H1 (cell line): ENCODE measurements at regions not wholly inside any gene's neighbourhood (a gene's known extent, or its start where the extent isn't known, plus 50 kb on each side); places are given as distances from the start of the nearest gene placed in this dataset.

Experiments used
- BRCA1 ChIP-seq: IDR thresholded peaks from 2 replicates; pipeline ENCODE4 v1.6.1; 2012; ENCODE audit warnings: low read depth, low read length, improper control_type of control experiment
- CEBPB ChIP-seq: IDR thresholded peaks from 2 replicates; pipeline ENCODE4 v1.6.1; 2012; ENCODE audit warnings: low read depth, low read length
- EP300 ChIP-seq, 2 experiments: IDR thresholded peaks; 1 replicate in 1 of 2; 2 replicates in 1 of 2; pipeline ENCODE4 v1.6.1; 2011 to 2012; ENCODE audit warnings: low read depth in 2 of 2, low read length in 2 of 2, mild to moderate bottlenecking in 2 of 2, borderline replicate concordance in 1 of 2, inconsistent platforms in 1 of 2, moderate library complexity in 1 of 2
- GTF2F1 ChIP-seq: IDR thresholded peaks from 2 replicates; pipeline ENCODE4 v1.6.1; 2012; ENCODE audit warnings: low read depth, low read length, improper control_type of control experiment, borderline replicate concordance
- JUND ChIP-seq: IDR thresholded peaks from 2 replicates; pipeline ENCODE4 v1.6.1; 2011; ENCODE audit warnings: mild to moderate bottlenecking, improper control_type of control experiment, low read length
- POLR2AphosphoS5 ChIP-seq: IDR thresholded peaks from 2 replicates; pipeline ENCODE4 v1.6.1; 2011; ENCODE audit warnings: low read depth, low read length
- RFX5 ChIP-seq: IDR thresholded peaks from 2 replicates; pipeline ENCODE4 v1.6.1; 2011; ENCODE audit warnings: low read depth, low read length, improper control_type of control experiment, borderline replicate concordance
- TAF1 ChIP-seq: IDR thresholded peaks from 2 replicates; pipeline ENCODE4 v1.6.1; 2011; ENCODE audit warnings: mild to moderate bottlenecking, low read depth, low read length
- TF ChIP-seq, protein P1 (sequence below), 3 experiments: IDR thresholded peaks; 1 replicate in 2 of 3; 2 replicates in 1 of 3; pipeline versions ENCODE4 v1.5.1 to v1.6.1; 2011; ENCODE audit warnings: low read length in 3 of 3, mild to moderate bottlenecking in 3 of 3, inconsistent platforms in 2 of 3, low read depth in 1 of 3, moderate library complexity in 1 of 3; ENCODE audit not compliant: insufficient read depth in 1 of 3; ENCODE audit errors: control extremely low read depth in 1 of 3

DNA sequence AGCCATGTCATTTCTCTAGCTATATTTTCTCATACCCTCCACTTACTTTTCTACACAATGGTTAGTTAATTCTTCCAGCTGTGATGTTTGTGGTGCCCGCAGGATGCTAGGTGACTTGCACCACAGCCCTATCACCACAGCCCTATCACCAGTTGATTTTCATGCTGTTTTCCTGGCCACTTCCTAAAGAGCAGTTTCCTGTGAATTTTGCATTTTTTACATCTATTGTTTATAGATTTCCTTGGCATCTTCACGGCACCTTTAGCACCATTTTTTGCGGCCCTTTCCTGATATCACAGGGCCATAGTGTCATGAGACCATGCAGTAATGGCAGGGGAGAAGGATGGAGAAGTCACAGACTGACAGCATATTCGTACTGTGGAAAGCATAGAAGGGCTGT lies 132.9 kb upstream of the PRICKLE2 start:
- TF ChIP-seq, protein P1, sequence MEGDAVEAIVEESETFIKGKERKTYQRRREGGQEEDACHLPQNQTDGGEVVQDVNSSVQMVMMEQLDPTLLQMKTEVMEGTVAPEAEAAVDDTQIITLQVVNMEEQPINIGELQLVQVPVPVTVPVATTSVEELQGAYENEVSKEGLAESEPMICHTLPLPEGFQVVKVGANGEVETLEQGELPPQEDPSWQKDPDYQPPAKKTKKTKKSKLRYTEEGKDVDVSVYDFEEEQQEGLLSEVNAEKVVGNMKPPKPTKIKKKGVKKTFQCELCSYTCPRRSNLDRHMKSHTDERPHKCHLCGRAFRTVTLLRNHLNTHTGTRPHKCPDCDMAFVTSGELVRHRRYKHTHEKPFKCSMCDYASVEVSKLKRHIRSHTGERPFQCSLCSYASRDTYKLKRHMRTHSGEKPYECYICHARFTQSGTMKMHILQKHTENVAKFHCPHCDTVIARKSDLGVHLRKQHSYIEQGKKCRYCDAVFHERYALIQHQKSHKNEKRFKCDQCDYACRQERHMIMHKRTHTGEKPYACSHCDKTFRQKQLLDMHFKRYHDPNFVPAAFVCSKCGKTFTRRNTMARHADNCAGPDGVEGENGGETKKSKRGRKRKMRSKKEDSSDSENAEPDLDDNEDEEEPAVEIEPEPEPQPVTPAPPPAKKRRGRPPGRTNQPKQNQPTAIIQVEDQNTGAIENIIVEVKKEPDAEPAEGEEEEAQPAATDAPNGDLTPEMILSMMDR (IDR thresholded peaks at IDR 0.05; ENCODE audit: control extremely low read depth in 1 of 3, insufficient read depth in 1 of 3, low read depth in 1 of 3, low read length in 3 of 3) = no peak
- no peak for TF ChIP-seq CEBPB
- no peak for TF ChIP-seq JUND
- TF ChIP-seq RFX5 = no peak
- no peak for TF ChIP-seq POLR2AphosphoS5
- TF ChIP-seq EP300 (IDR thresholded peaks at IDR 0.05; ENCODE audit: borderline replicate concordance in 1 of 2, low read depth in 2 of 2, low read length in 2 of 2) = no peak
- no peak for TF ChIP-seq BRCA1
- TF ChIP-seq GTF2F1 = no peak
- TF ChIP-seq TAF1 = no peak
